Heart left ventricle (tissue), 13 donors: ENCODE measurements at regions not wholly inside any gene's neighbourhood (a gene's known extent, or its start where the extent isn't known, plus 50 kb on each side); places are given as distances from the start of the nearest gene placed in this dataset.

Experiments
- POLR2A ChIP-seq, 2 donors: fragments of 450-650 bp; IDR thresholded peaks; one replicate each; pipeline ENCODE4 v1.6.1; 2017; ENCODE audit warnings: antibody characterized with exemption in 2 of 2, mild to moderate bottlenecking in 2 of 2, moderate library complexity in 2 of 2
- TF ChIP-seq, protein P1 (sequence below), 12 donors: fragments of 200-600 bp; sonication (generic) in 4 of 12; IDR thresholded peaks; one replicate each; pipeline versions ENCODE4 v1.5.0 to v1.8.0; 2018 to 2022; ENCODE audit warnings: antibody characterized with exemption in 12 of 12, mild to moderate bottlenecking in 5 of 12
- donor health status: ischemic (EF 13 %, LVEDD 7.1; RV severe dilation, severe dysfunction).
- donor health status: DM: no; HTN: yes; CAD: no.
- donor health status: DM: no; HTN: no; CAD: no.
- donor health status: ischemic (EF 25% LVEDD 6.9; RV normal size, moderate dysfunction).
- donor health status: ischemic (EF 25% LVEDD 5.7; RV mildly dilated, moderate dysfunction).
- donor health status: ischemic (EF 35%, LVEDD 5.7; RV mildly dilated, moderate dysfunction).
- donor health status: nonischemic (EF 11% LVEDD 7.7; RV severe dilation, severe dysfunction).
- donor health status: DM: yes; HTN: yes; CAD: no.
- donor health status: PGD.
- donor health status: ischemic (EF 29% LVEDD 5.4; RV normal size, mild dysfunction).
- donor health status: nonischemic (EF 23%, LVEDD 6.1; RV moderate dilation, normal function).

DNA sequence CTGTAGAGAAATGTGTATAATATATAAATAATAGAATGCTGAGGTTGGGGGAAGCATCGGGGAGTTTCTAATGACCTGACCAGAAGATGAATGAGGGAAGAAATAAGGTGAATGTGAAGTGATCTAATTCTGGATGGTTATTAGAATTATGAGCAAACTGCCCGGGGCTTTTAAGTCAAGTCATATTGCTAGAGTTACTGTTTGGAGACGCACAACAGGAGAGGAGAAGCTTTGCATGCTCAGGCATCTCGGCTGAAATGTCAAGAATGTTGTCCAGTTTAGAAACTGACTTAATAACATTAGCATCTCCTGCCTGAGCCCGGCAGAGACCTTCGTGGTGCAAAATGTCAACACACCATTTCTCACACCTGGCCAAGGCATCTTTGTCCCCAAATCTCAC is 119.1 kb downstream of the RRAGC start:
- TF ChIP-seq, protein P1, sequence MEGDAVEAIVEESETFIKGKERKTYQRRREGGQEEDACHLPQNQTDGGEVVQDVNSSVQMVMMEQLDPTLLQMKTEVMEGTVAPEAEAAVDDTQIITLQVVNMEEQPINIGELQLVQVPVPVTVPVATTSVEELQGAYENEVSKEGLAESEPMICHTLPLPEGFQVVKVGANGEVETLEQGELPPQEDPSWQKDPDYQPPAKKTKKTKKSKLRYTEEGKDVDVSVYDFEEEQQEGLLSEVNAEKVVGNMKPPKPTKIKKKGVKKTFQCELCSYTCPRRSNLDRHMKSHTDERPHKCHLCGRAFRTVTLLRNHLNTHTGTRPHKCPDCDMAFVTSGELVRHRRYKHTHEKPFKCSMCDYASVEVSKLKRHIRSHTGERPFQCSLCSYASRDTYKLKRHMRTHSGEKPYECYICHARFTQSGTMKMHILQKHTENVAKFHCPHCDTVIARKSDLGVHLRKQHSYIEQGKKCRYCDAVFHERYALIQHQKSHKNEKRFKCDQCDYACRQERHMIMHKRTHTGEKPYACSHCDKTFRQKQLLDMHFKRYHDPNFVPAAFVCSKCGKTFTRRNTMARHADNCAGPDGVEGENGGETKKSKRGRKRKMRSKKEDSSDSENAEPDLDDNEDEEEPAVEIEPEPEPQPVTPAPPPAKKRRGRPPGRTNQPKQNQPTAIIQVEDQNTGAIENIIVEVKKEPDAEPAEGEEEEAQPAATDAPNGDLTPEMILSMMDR (IDR thresholded peaks at IDR 0.05): no peak
- no peak for TF ChIP-seq POLR2A (IDR thresholded peaks at IDR 0.05)
